Mammary epithelial cell (primary cell): ENCODE measurements at regions not wholly inside any gene's neighbourhood (a gene's known extent, or its start where the extent isn't known, plus 50 kb on each side); places are given as distances from the start of the nearest gene placed in this dataset.

Experiments
- EZH2 ChIP-seq: IDR thresholded peaks from 2 replicates; pipeline ENCODE4 v1.6.1; 2012; ENCODE audit warnings: low read length, inconsistent platforms, borderline replicate concordance
- TF ChIP-seq, protein P1 (sequence below), 2 donors: IDR thresholded peaks in 1 of 2; conservative IDR thresholded peaks in 1 of 2; 2 replicates each; pipeline ENCODE4 v1.5.1; 2011 to 2012; ENCODE audit warnings: inconsistent platforms in 2 of 2, low read length in 2 of 2, mild to moderate bottlenecking in 2 of 2, control low read depth in 1 of 2, low read depth in 1 of 2; ENCODE audit not compliant: insufficient read depth in 1 of 2; ENCODE audit errors: extremely low read depth in 1 of 2

DNA sequence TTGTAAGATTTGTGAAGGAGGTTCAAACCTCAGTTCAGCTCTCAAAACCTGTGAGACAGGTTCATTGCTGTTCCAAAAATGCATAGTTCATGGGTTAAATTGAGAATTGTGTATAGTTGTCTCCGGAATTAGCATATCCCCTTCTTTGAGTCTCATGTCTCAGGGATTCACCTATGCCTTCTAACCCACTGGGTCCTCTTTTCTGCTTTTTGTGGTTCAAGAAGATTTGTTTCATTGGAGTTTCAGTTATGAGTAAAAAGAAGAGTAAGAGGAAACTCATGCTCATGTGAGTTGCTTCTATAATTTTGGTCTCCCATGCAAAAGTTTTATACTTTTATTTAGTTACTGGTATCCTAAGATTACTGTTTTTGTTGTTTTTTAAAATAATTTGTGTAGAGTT is 1219.8 kb upstream of the ZEB2 start:
- TF ChIP-seq, protein P1, sequence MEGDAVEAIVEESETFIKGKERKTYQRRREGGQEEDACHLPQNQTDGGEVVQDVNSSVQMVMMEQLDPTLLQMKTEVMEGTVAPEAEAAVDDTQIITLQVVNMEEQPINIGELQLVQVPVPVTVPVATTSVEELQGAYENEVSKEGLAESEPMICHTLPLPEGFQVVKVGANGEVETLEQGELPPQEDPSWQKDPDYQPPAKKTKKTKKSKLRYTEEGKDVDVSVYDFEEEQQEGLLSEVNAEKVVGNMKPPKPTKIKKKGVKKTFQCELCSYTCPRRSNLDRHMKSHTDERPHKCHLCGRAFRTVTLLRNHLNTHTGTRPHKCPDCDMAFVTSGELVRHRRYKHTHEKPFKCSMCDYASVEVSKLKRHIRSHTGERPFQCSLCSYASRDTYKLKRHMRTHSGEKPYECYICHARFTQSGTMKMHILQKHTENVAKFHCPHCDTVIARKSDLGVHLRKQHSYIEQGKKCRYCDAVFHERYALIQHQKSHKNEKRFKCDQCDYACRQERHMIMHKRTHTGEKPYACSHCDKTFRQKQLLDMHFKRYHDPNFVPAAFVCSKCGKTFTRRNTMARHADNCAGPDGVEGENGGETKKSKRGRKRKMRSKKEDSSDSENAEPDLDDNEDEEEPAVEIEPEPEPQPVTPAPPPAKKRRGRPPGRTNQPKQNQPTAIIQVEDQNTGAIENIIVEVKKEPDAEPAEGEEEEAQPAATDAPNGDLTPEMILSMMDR (conservative IDR thresholded peaks at IDR 0.05 in 1 of 2, IDR thresholded peaks at IDR 0.05 in 1 of 2; ENCODE audit: extremely low read depth in 1 of 2, insufficient read depth in 1 of 2, low read depth in 1 of 2, low read length in 2 of 2): no peak
- no peak for TF ChIP-seq EZH2
